WTC11 (cell line): ENCODE measurements at regions not wholly inside any gene's neighbourhood (a gene's known extent, or its start where the extent isn't known, plus 50 kb on each side); places are given as distances from the start of the nearest gene placed in this dataset.

Source experiments
- ATAC-seq: fragments of 200-7000 bp; cut with Tn5 transposase; 2 replicates; pipeline ENCODE4 v1.10.0; 2021; ENCODE audit warnings: mild to moderate bottlenecking, moderate library complexity
- CTCF ChIA-PET: fragments of 300-600 bp; sonication (Branson Sonifier 250); formaldehyde crosslinking; loops from one replicate; lab custom pipeline; 2021; ENCODE audit warnings: antibody characterized with exemption; lab: Charles Lee
- POLR2A ChIA-PET: fragments of 350-600 bp; sonication (Branson Sonifier 250); formaldehyde crosslinking; loops from one replicate; lab custom pipeline; 2021; ENCODE audit warnings: antibody characterized with exemption; lab: Charles Lee
- DNase-seq: peaks from one replicate; pipeline ENCODE4 v3.0.0; 2021; ENCODE audit warnings: low spot score
- H3K27ac Mint-ChIP-seq: 2 replicates; pipeline ENCODE4 v1.8.0; 2021; ENCODE audit warnings: mixed read lengths
- H3K27me3 Mint-ChIP-seq: 2 replicates; pipeline ENCODE4 v1.8.0; 2021; ENCODE audit warnings: low read depth, mild to moderate bottlenecking, moderate library complexity, mixed read lengths
- H3K36me3 Mint-ChIP-seq: 2 replicates; pipeline ENCODE4 v1.8.0; 2021; ENCODE audit warnings: mixed read lengths
- H3K4me1 Mint-ChIP-seq: 2 replicates; pipeline ENCODE4 v1.8.0; 2022; ENCODE audit warnings: mixed read lengths
- H3K4me3 Mint-ChIP-seq: 2 replicates; pipeline ENCODE4 v1.8.0; 2021; ENCODE audit warnings: mild to moderate bottlenecking, moderate library complexity, mixed read lengths
- H3K9me3 Mint-ChIP-seq: 2 replicates; pipeline ENCODE4 v1.8.0; 2021; ENCODE audit warnings: mixed read lengths
- AR ChIP-seq: fragments of 250-450 bp; sonication (Bioruptor Pico); IDR thresholded peaks from 2 replicates; pipeline ENCODE4 v1.9.0; 2021; ENCODE audit warnings: mild to moderate bottlenecking
- CTCF ChIP-seq: fragments of 200-600 bp; IDR thresholded peaks from 2 replicates; pipeline ENCODE4 v1.8.0; 2022; ENCODE audit warnings: antibody characterized with exemption
- EMX1 ChIP-seq: fragments of 250-450 bp; sonication (Bioruptor Pico); IDR thresholded peaks from 2 replicates; pipeline ENCODE4 v1.8.0; 2021; ENCODE audit warnings: mild to moderate bottlenecking
- FOXJ3 ChIP-seq: sonication (generic); formaldehyde crosslinking; IDR thresholded peaks from 2 replicates; pipeline ENCODE4 v1.9.0; 2021; ENCODE audit warnings: missing genetic modification reagents, mild to moderate bottlenecking, borderline replicate concordance
- FOXK1 ChIP-seq: sonication (generic); formaldehyde crosslinking; IDR thresholded peaks from 2 replicates; pipeline ENCODE4 v1.8.0; 2022; ENCODE audit warnings: mild to moderate bottlenecking, moderate library complexity, missing genetic modification reagents
- GRHL2 ChIP-seq: fragments of 250-450 bp; sonication (Bioruptor Pico); IDR thresholded peaks from 2 replicates; pipeline ENCODE4 v1.8.0; 2022; ENCODE audit warnings: mild to moderate bottlenecking, moderate library complexity; ENCODE audit not compliant: insufficient replicate concordance, severe bottlenecking
- JUN ChIP-seq: sonication (generic); formaldehyde crosslinking; IDR thresholded peaks from 2 replicates; pipeline ENCODE4 v1.8.0; 2023; ENCODE audit warnings: mild to moderate bottlenecking, missing genetic modification reagents
- MXD4 ChIP-seq: fragments of 250-450 bp; sonication (Bioruptor Pico); IDR thresholded peaks from 2 replicates; pipeline ENCODE4 v1.8.0; 2021; ENCODE audit warnings: mild to moderate bottlenecking, moderate library complexity, borderline replicate concordance
- RELA ChIP-seq: sonication (generic); formaldehyde crosslinking; IDR thresholded peaks from 2 replicates; pipeline ENCODE4 v1.8.1; 2022; ENCODE audit warnings: missing genetic modification reagents, mild to moderate bottlenecking, borderline replicate concordance
- SP1 ChIP-seq: sonication (generic); formaldehyde crosslinking; conservative IDR thresholded peaks from 2 replicates; pipeline ENCODE4 v1.8.1; 2022; ENCODE audit warnings: missing genetic modification reagents
- STAT6 ChIP-seq: sonication (generic); formaldehyde crosslinking; conservative IDR thresholded peaks from 2 replicates; pipeline ENCODE4 v1.8.1; 2023; ENCODE audit warnings: mild to moderate bottlenecking, low read depth, missing genetic modification reagents, moderate library complexity
- TEAD1 ChIP-seq: sonication (generic); formaldehyde crosslinking; IDR thresholded peaks from 2 replicates; pipeline ENCODE4 v1.8.0; 2022; ENCODE audit warnings: mild to moderate bottlenecking, missing genetic modification reagents
- TEAD4 ChIP-seq: sonication (generic); formaldehyde crosslinking; IDR thresholded peaks from 2 replicates; pipeline ENCODE4 v1.8.0; 2022; ENCODE audit warnings: mild to moderate bottlenecking, missing genetic modification reagents
- ZBTB43 ChIP-seq: sonication (generic); formaldehyde crosslinking; IDR thresholded peaks from 2 replicates; pipeline ENCODE4 v1.8.1; 2023; ENCODE audit warnings: mild to moderate bottlenecking, missing genetic modification reagents
- ZNF138 ChIP-seq: sonication (generic); formaldehyde crosslinking; conservative IDR thresholded peaks from 2 replicates; pipeline ENCODE4 v1.8.1; 2022; ENCODE audit warnings: mild to moderate bottlenecking, moderate library complexity, missing genetic modification reagents
- TF ChIP-seq, protein P1 (sequence below): fragments of 250-450 bp; sonication (Bioruptor Pico); IDR thresholded peaks from 2 replicates; pipeline ENCODE4 v1.8.0; 2021; ENCODE audit warnings: mild to moderate bottlenecking
- TF ChIP-seq, protein P2 (sequence below): sonication (generic); formaldehyde crosslinking; IDR thresholded peaks from 2 replicates; pipeline ENCODE4 v1.8.1; 2023; ENCODE audit warnings: mild to moderate bottlenecking, missing genetic modification reagents, moderate library complexity
- TF ChIP-seq, protein P3 (sequence below): sonication (generic); formaldehyde crosslinking; IDR thresholded peaks from 2 replicates; pipeline ENCODE4 v1.8.1; 2023; ENCODE audit warnings: mild to moderate bottlenecking, missing genetic modification reagents, moderate library complexity
- TF ChIP-seq, protein P4 (sequence below): sonication (generic); formaldehyde crosslinking; IDR thresholded peaks from 2 replicates; pipeline ENCODE4 v1.8.0; 2022; ENCODE audit warnings: mild to moderate bottlenecking, missing genetic modification reagents

DNA sequence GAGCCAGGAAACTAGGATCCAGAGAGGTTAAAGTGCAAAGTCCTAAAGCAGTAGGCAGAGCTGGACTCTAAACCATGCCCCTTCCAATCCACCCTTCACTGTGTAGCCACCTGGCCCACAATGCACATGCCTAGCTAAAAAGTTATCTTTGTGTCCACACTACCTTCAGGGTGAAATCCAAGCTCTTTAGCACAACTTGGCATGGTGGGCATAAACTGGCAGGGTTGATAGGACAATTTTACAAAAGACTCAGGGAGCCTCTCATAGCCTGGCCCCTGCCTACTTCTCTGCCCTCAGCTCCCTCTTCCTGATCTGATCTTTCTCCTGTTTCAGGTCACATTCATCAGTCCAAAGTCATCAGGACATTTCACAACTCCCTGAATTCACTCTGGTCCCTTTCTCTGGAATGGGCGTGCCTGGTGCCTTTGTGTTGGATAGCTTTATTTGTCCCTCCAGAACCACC lies 513.9 kb downstream of the OMA1 start (continued):
- TF ChIP-seq, protein P1, sequence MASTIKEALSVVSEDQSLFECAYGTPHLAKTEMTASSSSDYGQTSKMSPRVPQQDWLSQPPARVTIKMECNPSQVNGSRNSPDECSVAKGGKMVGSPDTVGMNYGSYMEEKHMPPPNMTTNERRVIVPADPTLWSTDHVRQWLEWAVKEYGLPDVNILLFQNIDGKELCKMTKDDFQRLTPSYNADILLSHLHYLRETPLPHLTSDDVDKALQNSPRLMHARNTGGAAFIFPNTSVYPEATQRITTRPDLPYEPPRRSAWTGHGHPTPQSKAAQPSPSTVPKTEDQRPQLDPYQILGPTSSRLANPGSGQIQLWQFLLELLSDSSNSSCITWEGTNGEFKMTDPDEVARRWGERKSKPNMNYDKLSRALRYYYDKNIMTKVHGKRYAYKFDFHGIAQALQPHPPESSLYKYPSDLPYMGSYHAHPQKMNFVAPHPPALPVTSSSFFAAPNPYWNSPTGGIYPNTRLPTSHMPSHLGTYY (CRISPR knock-in tag): no peak
- TF ChIP-seq FOXJ3 (CRISPR knock-in tag) (no peak), ZNF138 (no peak), RELA (CRISPR knock-in tag) (no peak)

DNA sequence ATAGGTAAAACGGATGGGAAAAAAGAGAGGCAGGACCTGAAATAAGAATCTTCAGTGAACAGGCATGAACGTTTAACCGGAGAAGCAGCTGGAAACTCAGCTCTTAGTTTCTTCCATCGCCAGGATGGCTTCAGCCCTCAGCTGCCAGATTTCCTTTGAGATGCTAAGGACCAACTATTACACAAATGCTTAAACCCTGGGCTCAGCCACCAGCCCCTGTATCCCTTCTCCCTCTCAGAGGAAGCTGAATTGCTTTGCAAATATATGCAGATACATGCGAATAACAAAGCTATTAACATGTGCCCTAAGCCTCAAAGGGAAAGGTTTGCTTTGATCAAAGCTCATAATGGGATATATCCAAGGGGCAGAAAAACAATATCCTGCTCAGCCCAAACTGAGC lies 515.1 kb downstream of the OMA1 start:
- ChIA-PET CTCF (interaction anchor here (0.6 to 1.8 kb wide), 9 partner anchors 10 to 608 kb away, joined by 3 to 12 read pairs (median 3); partner anchors contain the start of genes DAB1 and OMA1), POLR2A (interaction anchor here (0.8 kb wide), 1 partner anchor 25 kb away, joined by 6 read pairs; no protein-coding TSS in a partner anchor)
- DNase-seq (peak; percentile 57), ATAC-seq (peak; percentile 89)
- H3K27me3 Mint-ChIP-seq: no peaks in the 10 kb centered on the region
- no peaks in the 10 kb centered on the region for H3K9me3 Mint-ChIP-seq
- H3K4me3 Mint-ChIP-seq: peak overlapping the region; percentile 35
- H3K4me1 Mint-ChIP-seq: peaks cover 79% of the 10 kb centered on the region
- H3K36me3 Mint-ChIP-seq: no peaks in the 10 kb centered on the region
- TF ChIP-seq CTCF (no peak), STAT6 (no peak), GRHL2 (CRISPR knock-in tag) (no peak), EMX1 (CRISPR knock-in tag) (no peak), ZBTB43 (CRISPR knock-in tag) (0 out of 2 replicates have a peak, but pooled peaks have one; percentile 17), MXD4 (CRISPR knock-in tag) (no peak), FOXK1 (0 out of 2 replicates have a peak, but pooled peaks have one; percentile 33), TEAD4 (CRISPR knock-in tag) (no peak), JUN (CRISPR knock-in tag) (no peak), SP1 (peak; percentile 59; the same call in 1 of the 2 replicates), TEAD1 (CRISPR knock-in tag) (peak; percentile 87; the same call in 1 of the 2 replicates), AR (CRISPR knock-in tag) (no peak)
- TF ChIP-seq, protein P2, sequence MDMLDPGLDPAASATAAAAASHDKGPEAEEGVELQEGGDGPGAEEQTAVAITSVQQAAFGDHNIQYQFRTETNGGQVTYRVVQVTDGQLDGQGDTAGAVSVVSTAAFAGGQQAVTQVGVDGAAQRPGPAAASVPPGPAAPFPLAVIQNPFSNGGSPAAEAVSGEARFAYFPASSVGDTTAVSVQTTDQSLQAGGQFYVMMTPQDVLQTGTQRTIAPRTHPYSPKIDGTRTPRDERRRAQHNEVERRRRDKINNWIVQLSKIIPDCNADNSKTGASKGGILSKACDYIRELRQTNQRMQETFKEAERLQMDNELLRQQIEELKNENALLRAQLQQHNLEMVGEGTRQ (CRISPR knock-in tag): 0 out of 2 replicates have a peak, but pooled peaks have one; percentile 11
- TF ChIP-seq, protein P3, sequence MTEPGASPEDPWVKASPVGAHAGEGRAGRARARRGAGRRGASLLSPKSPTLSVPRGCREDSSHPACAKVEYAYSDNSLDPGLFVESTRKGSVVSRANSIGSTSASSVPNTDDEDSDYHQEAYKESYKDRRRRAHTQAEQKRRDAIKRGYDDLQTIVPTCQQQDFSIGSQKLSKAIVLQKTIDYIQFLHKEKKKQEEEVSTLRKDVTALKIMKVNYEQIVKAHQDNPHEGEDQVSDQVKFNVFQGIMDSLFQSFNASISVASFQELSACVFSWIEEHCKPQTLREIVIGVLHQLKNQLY (CRISPR knock-in tag): no peak
- TF ChIP-seq, protein P4, sequence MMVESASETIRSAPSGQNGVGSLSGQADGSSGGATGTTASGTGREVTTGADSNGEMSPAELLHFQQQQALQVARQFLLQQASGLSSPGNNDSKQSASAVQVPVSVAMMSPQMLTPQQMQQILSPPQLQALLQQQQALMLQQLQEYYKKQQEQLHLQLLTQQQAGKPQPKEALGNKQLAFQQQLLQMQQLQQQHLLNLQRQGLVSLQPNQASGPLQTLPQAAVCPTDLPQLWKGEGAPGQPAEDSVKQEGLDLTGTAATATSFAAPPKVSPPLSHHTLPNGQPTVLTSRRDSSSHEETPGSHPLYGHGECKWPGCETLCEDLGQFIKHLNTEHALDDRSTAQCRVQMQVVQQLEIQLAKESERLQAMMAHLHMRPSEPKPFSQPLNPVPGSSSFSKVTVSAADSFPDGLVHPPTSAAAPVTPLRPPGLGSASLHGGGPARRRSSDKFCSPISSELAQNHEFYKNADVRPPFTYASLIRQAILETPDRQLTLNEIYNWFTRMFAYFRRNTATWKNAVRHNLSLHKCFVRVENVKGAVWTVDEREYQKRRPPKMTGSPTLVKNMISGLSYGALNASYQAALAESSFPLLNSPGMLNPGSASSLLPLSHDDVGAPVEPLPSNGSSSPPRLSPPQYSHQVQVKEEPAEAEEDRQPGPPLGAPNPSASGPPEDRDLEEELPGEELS (CRISPR knock-in tag): peak; percentile 25; the same call in 1 of the 2 replicates
- H3K27ac Mint-ChIP-seq: peak overlapping the region; percentile 95
